Natural killer cell (primary cell): ENCODE measurements at regions not wholly inside any gene's neighbourhood (a gene's known extent, or its start where the extent isn't known, plus 50 kb on each side); places are given as distances from the start of the nearest gene placed in this dataset.

ENCODE experiments used
- ATAC-seq, 3 donors: fragments of 150-1000 bp in 2 of 3; fragments of 200-7000 bp in 1 of 3; cut with Tn5 transposase; 1 replicate in 1 of 3; 2 replicates in 2 of 3; pipeline ENCODE4 v1.10.0; 2021; ENCODE audit warnings: mild to moderate bottlenecking in 2 of 3, moderate library complexity in 2 of 3
- DNase-seq, 2 donors: peaks; one replicate each; pipeline versions ENCODE4 v3.0.0 to v3.0.0-alpha.2; 2013 to 2021; ENCODE audit warnings: mixed read lengths in 1 of 2
- H3K27ac ChIP-seq: one replicate; pipeline ENCODE4 v1.5.1; 2013; ENCODE audit warnings: mild to moderate bottlenecking, low read length
- H3K27me3 ChIP-seq: one replicate; pipeline ENCODE4 v1.6.1; 2013; ENCODE audit warnings: low read length; ENCODE audit not compliant: control insufficient read depth, insufficient read depth
- H3K36me3 ChIP-seq: one replicate; pipeline ENCODE4 v1.6.1; 2013; ENCODE audit warnings: low read length; ENCODE audit not compliant: control insufficient read depth, insufficient read depth
- H3K4me1 ChIP-seq: one replicate; pipeline ENCODE4 v1.6.1; 2013; ENCODE audit warnings: low read length; ENCODE audit not compliant: control insufficient read depth, insufficient read depth
- H3K4me3 ChIP-seq: one replicate; pipeline ENCODE4 v1.5.1; 2013; ENCODE audit warnings: low read length
- H3K9me3 ChIP-seq: one replicate; pipeline ENCODE4 v1.6.1; 2013; ENCODE audit warnings: low read length; ENCODE audit not compliant: control insufficient read depth, insufficient read depth
- H3K27ac Mint-ChIP-seq, 2 donors: one replicate each; pipeline ENCODE4 v1.8.0; 2022; ENCODE audit warnings: mild to moderate bottlenecking in 2 of 2, mixed read lengths in 2 of 2, moderate library complexity in 1 of 2
- H3K27me3 Mint-ChIP-seq, 2 donors: one replicate each; pipeline ENCODE4 v1.8.0; 2022; ENCODE audit warnings: low read depth in 2 of 2, mixed read lengths in 2 of 2
- H3K36me3 Mint-ChIP-seq: one replicate; pipeline ENCODE4 v1.8.0; 2022; ENCODE audit warnings: mixed read lengths
- H3K4me1 Mint-ChIP-seq, 2 donors: one replicate each; pipeline ENCODE4 v1.8.0; 2022; ENCODE audit warnings: mixed read lengths in 2 of 2
- H3K4me3 Mint-ChIP-seq: one replicate; pipeline ENCODE4 v1.8.0; 2022; ENCODE audit warnings: mild to moderate bottlenecking, moderate library complexity, mixed read lengths
- H3K9me3 Mint-ChIP-seq, 2 donors: one replicate each; pipeline ENCODE4 v1.8.0; 2022; ENCODE audit warnings: mixed read lengths in 2 of 2
- CTCF ChIP-seq: fragments of 200-600 bp; IDR thresholded peaks from one replicate; pipeline ENCODE4 v1.8.0; 2022; ENCODE audit warnings: antibody characterized with exemption
- WGBS: methylation state at CpG from one replicate; pipeline ENCODE4 v1.1.7; 2013; ENCODE audit warnings: missing lambda C conversion rate; ENCODE audit not compliant: insufficient coverage; 5-methylcytosine and 5-hydroxymethylcytosine counted together
- intact Hi-C: fragments of 100-400 bp; cut with micrococcal nuclease; formaldehyde crosslinking; loops from one replicate; pipeline ENCODE4 v1.14.2; 2022

DNA sequence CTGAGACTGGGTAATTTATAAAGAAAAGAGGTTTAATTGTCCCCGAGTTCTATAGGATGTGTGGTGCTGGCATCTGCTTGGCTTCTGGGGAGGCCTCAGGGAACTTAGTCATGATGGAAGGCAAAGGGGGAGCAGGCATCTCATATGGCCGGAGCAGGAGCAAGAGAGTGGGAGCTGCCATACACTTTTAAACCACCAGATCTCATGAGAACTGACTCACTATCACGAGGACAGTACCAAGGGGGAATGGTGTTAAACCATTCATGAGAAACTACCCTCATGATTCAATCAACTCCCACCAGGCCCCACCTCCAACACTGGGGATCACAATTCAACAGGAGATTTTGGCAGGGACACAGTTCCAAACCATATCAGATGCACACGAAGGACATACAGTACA, 199.9 kb upstream of the DPP6 start:
- no peaks in the 10 kb centered on the region for H3K27me3 Mint-ChIP-seq
- Histone ChIP-seq H3K27ac (no peak overlapping the region), H3K36me3 (no peaks in the 10 kb centered on the region), H3K27me3 (no peaks in the 10 kb centered on the region), H3K9me3 (peaks cover 7% of the 10 kb centered on the region), H3K4me1 (no peaks in the 10 kb centered on the region), H3K4me3 (no peak overlapping the region)
- TF ChIP-seq CTCF: no peak
- intact Hi-C loops: no loop called here
- H3K4me3 Mint-ChIP-seq: no peak overlapping the region
- ATAC-seq: no peak
- H3K9me3 Mint-ChIP-seq: peaks cover 13 to 20% of the 10 kb centered on the region in 2 donors
- DNase-seq: no peak
- no peaks in the 10 kb centered on the region for H3K4me1 Mint-ChIP-seq
- peaks cover 8% of the 10 kb centered on the region for H3K36me3 Mint-ChIP-seq
- H3K27ac Mint-ChIP-seq: no peak overlapping the region
- 76% methylated on average over 2 of the region's 4 CpGs for WGBS

GRCh38 chr7:153858355-153858754, 193.8 kb upstream of the DPP6 start:
- Mint-ChIP-seq H3K4me1 (no peaks in the 10 kb centered on the region), H3K36me3 (peaks cover 18% of the 10 kb centered on the region), H3K27ac (no peak overlapping the region), H3K9me3 (peaks cover 16 to 18% of the 10 kb centered on the region in 2 donors), H3K4me3 (no peak overlapping the region), H3K27me3 (no peaks in the 10 kb centered on the region)
- intact Hi-C loops: no loop called here
- 79% methylated on average over 4 of the region's 4 CpGs for WGBS
- H3K9me3 ChIP-seq: no peaks in the 10 kb centered on the region
- no peak overlapping the region for H3K4me3 ChIP-seq
- no peak overlapping the region for H3K27ac ChIP-seq
- no peaks in the 10 kb centered on the region for H3K4me1 ChIP-seq
- no peak for ATAC-seq
- no peaks in the 10 kb centered on the region for H3K36me3 ChIP-seq
- no peak for DNase-seq
- TF ChIP-seq CTCF: no peak
- H3K27me3 ChIP-seq: no peaks in the 10 kb centered on the region

GRCh38 chr7:153859239-153859638, 193.0 kb upstream of the DPP6 start:
- no peaks in the 10 kb centered on the region for H3K36me3 ChIP-seq
- no peak overlapping the region for H3K4me3 ChIP-seq
- no peak for TF ChIP-seq CTCF
- intact Hi-C loops: no loop called here
- H3K27ac ChIP-seq: no peak overlapping the region
- Mint-ChIP-seq H3K27me3 (no peaks in the 10 kb centered on the region), H3K27ac (no peak overlapping the region), H3K36me3 (peaks cover 18% of the 10 kb centered on the region), H3K9me3 (peaks cover 18 to 20% of the 10 kb centered on the region in 2 donors), H3K4me3 (no peak overlapping the region), H3K4me1 (no peaks in the 10 kb centered on the region)
- no peaks in the 10 kb centered on the region for H3K27me3 ChIP-seq
- H3K4me1 ChIP-seq: no peaks in the 10 kb centered on the region
- no peak for ATAC-seq
- DNase-seq: no peak
- no peaks in the 10 kb centered on the region for H3K9me3 ChIP-seq
- WGBS: 93% methylated on average over 6 of the region's 6 CpGs
